ENCODE measurements at regions not wholly inside any gene's neighbourhood (a gene's known extent, or its start where the extent isn't known, plus 50 kb on each side); places are given as distances from the start of the nearest gene placed in this dataset.

GRCh38 chr16:50472472-50472871 is 75.7 kb upstream of the NKD1 start:
- ATAC-seq (no peak), FAIRE-seq (no peak), DNase-seq (ENCODE audit: low read depth in 1 of 2, low spot score in 1 of 2) (no peak)
- no peak overlapping the region for H3K4me2 ChIP-seq
- H3K27ac ChIP-seq: no peak overlapping the region
- 0 out of 3 replicates have a peak, but pooled peaks cover 6% of the 10 kb centered on the region for H3K4me1 ChIP-seq
- no peak for TF ChIP-seq CHD2 (IDR thresholded peaks at IDR 0.05; ENCODE audit: low read length, partially characterized antibody)
- TF ChIP-seq HDAC2 (IDR thresholded peaks at IDR 0.05): no peak
- TF ChIP-seq RARB (CRISPR knock-in tag; IDR thresholded peaks at IDR 0.05): no peak
- no peak for TF ChIP-seq ZFP36 (IDR thresholded peaks at IDR 0.05; ENCODE audit: borderline replicate concordance, partially characterized antibody)
- TF ChIP-seq, protein P1, sequence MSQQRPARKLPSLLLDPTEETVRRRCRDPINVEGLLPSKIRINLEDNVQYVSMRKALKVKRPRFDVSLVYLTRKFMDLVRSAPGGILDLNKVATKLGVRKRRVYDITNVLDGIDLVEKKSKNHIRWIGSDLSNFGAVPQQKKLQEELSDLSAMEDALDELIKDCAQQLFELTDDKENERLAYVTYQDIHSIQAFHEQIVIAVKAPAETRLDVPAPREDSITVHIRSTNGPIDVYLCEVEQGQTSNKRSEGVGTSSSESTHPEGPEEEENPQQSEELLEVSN (IDR thresholded peaks at IDR 0.05; ENCODE audit: borderline replicate concordance, low read depth): no peak
- no peak for TF ChIP-seq HEYL (CRISPR knock-in tag; IDR thresholded peaks at IDR 0.05)
- TF ChIP-seq, protein P2, sequence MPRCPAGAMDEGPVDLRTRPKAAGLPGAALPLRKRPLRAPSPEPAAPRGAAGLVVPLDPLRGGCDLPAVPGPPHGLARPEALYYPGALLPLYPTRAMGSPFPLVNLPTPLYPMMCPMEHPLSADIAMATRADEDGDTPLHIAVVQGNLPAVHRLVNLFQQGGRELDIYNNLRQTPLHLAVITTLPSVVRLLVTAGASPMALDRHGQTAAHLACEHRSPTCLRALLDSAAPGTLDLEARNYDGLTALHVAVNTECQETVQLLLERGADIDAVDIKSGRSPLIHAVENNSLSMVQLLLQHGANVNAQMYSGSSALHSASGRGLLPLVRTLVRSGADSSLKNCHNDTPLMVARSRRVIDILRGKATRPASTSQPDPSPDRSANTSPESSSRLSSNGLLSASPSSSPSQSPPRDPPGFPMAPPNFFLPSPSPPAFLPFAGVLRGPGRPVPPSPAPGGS (IDR thresholded peaks at IDR 0.05): no peak
- no peak for TF ChIP-seq CEBPB (IDR thresholded peaks at IDR 0.05)
- TF ChIP-seq ESRRA (IDR thresholded peaks at IDR 0.05; ENCODE audit: borderline replicate concordance, low read length): no peak
- no peak for TF ChIP-seq USF2 (IDR thresholded peaks at IDR 0.05)
- TF ChIP-seq PBX3 (IDR thresholded peaks at IDR 0.05): no peak
- no peak for TF ChIP-seq CBX2 (IDR thresholded peaks at IDR 0.05; ENCODE audit: borderline replicate concordance, low read depth)
- no peak for TF ChIP-seq ZNF302 (CRISPR knock-in tag; IDR thresholded peaks at IDR 0.05)
- TF ChIP-seq JUN (IDR thresholded peaks at IDR 0.05): no peak
- TF ChIP-seq PHF8 (IDR thresholded peaks at IDR 0.05; ENCODE audit: borderline replicate concordance, low read depth): no peak
- TF ChIP-seq NPAS2 (CRISPR knock-in tag; IDR thresholded peaks at IDR 0.05; ENCODE audit: borderline replicate concordance): no peak
- no peak for TF ChIP-seq CBX8 (IDR thresholded peaks at IDR 0.05)
- TF ChIP-seq FOXS1 (CRISPR knock-in tag; IDR thresholded peaks at IDR 0.05): no peak
- TF ChIP-seq, protein P3, sequence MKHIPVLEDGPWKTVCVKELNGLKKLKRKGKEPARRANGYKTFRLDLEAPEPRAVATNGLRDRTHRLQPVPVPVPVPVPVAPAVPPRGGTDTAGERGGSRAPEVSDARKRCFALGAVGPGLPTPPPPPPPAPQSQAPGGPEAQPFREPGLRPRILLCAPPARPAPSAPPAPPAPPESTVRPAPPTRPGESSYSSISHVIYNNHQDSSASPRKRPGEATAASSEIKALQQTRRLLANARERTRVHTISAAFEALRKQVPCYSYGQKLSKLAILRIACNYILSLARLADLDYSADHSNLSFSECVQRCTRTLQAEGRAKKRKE (CRISPR knock-in tag; IDR thresholded peaks at IDR 0.05; ENCODE audit: low read depth): no peak
- no peak for TF ChIP-seq BHLHE40 (IDR thresholded peaks at IDR 0.05; ENCODE audit: low read depth, low read length)
- whole genome bisulfite sequencing (ENCODE audit: missing lambda C conversion rate): 45% methylated on average over 1 of the region's 1 CpG
- H3K4me3 ChIP-seq: no peak overlapping the region
- ChIA-PET POLR2A (no interaction called here), CTCF (interaction anchor here (1.0 to 1.3 kb wide), 2 partner anchors 44 to 66 kb away, joined by 3 read pairs; no protein-coding TSS in a partner anchor)
- H3K9me3 ChIP-seq: peaks cover 8% of the 10 kb centered on the region; the same call in 1 of the 3 replicates

DNA sequence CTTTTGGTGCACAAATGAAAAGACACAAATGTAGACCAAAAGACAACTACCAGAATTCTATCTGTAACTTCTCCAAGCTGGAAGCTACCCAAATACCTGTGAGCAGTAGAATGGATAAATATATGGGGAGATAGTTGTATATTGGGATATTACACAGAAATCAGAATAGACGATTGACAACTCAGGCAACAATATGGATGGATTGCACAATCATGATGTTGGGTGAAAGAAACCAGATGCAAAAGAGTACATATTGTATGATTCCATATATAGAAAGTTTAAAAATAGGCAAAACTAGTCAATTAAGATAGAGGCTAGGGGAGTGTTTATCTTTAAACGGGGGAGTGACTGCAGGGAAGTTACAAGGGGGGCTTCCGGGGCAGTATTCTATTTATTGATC is 77.5 kb upstream of the NKD1 start:
- DNase-seq (ENCODE audit: low read depth in 1 of 2, low spot score in 1 of 2): no peak
- WGBS (ENCODE audit: missing lambda C conversion rate): 10% methylated on average over 3 of the region's 3 CpGs
- Histone ChIP-seq H3K4me2 (no peak overlapping the region), H3K27ac (no peak overlapping the region), H3K9me3 (peaks cover 8% of the 10 kb centered on the region; the same call in 1 of the 3 replicates), H3K4me1 (0 out of 3 replicates have a peak, but pooled peaks cover 6% of the 10 kb centered on the region), H3K4me3 (no peak overlapping the region)
- CTCF ChIA-PET: no interaction called here
- POLR2A ChIA-PET: no interaction called here
- FAIRE-seq: no peak
- TF ChIP-seq SMC3 (IDR thresholded peaks at IDR 0.05): no peak
- TF ChIP-seq CEBPB (IDR thresholded peaks at IDR 0.05): peak in 1 of 2 experiments; percentile 32; a peak in 2 of 4 replicates
- no peak for ATAC-seq
